ENCODE measurements at regions not wholly inside any gene's neighbourhood (a gene's known extent, or its start where the extent isn't known, plus 50 kb on each side); places are given as distances from the start of the nearest gene placed in this dataset.

DNA sequence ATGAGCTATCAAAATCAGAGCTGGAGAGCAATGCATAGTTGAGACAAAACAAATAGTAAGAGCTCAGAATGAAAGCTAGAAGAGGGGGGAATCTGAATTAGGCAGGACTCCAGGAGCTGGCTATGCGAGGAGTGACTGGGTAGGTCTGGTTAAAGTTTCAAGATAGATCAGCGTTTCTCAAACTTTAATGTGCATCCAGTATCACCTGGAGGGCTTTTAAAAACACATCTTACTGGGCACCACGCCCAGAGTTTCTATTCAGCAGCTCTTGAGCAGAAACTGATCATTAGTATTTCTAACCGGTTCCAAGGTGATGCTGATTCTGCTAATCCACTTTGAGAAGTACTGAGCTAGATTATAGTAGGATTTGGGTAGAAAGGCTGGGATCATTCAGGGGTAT is 96.2 kb upstream of the ACP3 start:
- TF ChIP-seq EZH2phosphoT487 (conservative IDR thresholded peaks at IDR 0.05; ENCODE audit: low read length), result no peak
- TF ChIP-seq, protein P1, sequence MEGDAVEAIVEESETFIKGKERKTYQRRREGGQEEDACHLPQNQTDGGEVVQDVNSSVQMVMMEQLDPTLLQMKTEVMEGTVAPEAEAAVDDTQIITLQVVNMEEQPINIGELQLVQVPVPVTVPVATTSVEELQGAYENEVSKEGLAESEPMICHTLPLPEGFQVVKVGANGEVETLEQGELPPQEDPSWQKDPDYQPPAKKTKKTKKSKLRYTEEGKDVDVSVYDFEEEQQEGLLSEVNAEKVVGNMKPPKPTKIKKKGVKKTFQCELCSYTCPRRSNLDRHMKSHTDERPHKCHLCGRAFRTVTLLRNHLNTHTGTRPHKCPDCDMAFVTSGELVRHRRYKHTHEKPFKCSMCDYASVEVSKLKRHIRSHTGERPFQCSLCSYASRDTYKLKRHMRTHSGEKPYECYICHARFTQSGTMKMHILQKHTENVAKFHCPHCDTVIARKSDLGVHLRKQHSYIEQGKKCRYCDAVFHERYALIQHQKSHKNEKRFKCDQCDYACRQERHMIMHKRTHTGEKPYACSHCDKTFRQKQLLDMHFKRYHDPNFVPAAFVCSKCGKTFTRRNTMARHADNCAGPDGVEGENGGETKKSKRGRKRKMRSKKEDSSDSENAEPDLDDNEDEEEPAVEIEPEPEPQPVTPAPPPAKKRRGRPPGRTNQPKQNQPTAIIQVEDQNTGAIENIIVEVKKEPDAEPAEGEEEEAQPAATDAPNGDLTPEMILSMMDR (IDR thresholded peaks at IDR 0.05; ENCODE audit: insufficient read depth, low read length, poor library complexity, severe bottlenecking), result no peak

Data from SU-DHL-6 (cell line).